LNCAP (cell line): ENCODE measurements at regions not wholly inside any gene's neighbourhood (a gene's known extent, or its start where the extent isn't known, plus 50 kb on each side); places are given as distances from the start of the nearest gene placed in this dataset.

ENCODE experiments used
- TF ChIP-seq, protein P1 (sequence below): fragments of 450-650 bp; IDR thresholded peaks from 2 replicates; pipeline ENCODE4 v1.5.1; 2017; ENCODE audit warnings: mild to moderate bottlenecking

GRCh38 chr2:104041351-104041750 is 812.6 kb upstream of the POU3F3 start:
- TF ChIP-seq, protein P1, sequence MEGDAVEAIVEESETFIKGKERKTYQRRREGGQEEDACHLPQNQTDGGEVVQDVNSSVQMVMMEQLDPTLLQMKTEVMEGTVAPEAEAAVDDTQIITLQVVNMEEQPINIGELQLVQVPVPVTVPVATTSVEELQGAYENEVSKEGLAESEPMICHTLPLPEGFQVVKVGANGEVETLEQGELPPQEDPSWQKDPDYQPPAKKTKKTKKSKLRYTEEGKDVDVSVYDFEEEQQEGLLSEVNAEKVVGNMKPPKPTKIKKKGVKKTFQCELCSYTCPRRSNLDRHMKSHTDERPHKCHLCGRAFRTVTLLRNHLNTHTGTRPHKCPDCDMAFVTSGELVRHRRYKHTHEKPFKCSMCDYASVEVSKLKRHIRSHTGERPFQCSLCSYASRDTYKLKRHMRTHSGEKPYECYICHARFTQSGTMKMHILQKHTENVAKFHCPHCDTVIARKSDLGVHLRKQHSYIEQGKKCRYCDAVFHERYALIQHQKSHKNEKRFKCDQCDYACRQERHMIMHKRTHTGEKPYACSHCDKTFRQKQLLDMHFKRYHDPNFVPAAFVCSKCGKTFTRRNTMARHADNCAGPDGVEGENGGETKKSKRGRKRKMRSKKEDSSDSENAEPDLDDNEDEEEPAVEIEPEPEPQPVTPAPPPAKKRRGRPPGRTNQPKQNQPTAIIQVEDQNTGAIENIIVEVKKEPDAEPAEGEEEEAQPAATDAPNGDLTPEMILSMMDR: no peak

DNA sequence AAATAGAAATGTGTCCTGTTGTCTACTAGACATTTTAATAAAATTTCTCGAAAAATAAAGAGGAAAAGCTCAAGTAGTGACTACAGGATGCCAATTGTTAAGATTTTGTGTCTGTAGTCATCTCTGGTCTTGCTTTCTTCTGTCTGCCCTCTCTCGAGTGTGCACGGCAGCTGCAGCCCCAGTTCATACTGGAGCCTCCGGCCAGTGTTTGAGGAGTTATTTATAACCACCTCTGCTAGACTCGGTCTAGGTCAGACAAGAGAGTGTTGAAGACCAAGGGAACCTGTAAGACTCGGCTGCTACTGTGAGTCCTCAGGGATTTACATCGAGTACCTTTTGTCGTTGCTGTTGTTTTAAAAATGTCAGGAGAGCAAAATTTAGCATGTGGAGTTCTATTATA is 810.1 kb upstream of the POU3F3 start:
- TF ChIP-seq, protein P1: no peak

- TF ChIP-seq, protein P1: no peak
These were observed 808.8 kb upstream of the POU3F3 start for GRCh38 chr2:104045071-104045470.

- TF ChIP-seq, protein P1: no peak
These were observed 807.4 kb upstream of the POU3F3 start for GRCh38 chr2:104046466-104046865.

DNA sequence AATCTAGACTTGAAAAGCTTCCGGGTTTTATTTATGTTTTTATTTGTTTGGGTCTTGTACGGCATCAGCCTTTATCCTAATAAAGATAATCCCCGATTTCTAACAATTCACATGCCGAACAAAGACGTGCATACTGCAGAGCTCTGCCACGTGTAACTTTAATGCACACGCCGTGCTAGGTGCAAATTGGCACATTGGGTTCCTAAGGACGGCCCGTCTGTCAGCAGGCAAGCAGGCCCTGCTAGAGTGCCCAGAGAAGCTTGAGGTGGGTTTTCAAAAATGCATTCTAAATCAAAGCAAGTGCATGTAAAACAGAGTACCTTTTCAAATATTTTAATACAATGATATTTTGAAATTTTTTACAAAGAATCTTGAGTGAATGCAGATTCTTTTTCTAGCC is 806.4 kb upstream of the POU3F3 start:
- TF ChIP-seq, protein P1: no peak

DNA sequence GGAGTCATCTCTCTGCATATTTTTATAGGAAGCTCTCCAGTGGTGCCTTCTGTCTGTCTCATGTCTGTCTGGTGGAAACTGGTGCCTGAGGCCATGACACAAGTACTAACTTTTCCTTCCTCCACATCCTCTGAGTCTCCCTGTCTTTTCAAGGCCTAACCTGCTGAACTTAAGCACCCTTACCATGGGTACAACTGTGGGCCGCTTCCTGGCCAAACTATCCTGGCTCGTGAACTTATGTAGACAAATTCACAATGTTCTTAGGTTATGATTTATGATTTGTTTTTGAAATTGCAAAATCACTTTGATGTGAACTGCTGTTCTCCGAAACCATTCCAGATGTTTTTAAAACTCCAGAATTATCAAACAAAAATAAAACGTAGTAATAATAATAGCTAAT is 804.5 kb upstream of the POU3F3 start:
- TF ChIP-seq, protein P1: no peak

DNA sequence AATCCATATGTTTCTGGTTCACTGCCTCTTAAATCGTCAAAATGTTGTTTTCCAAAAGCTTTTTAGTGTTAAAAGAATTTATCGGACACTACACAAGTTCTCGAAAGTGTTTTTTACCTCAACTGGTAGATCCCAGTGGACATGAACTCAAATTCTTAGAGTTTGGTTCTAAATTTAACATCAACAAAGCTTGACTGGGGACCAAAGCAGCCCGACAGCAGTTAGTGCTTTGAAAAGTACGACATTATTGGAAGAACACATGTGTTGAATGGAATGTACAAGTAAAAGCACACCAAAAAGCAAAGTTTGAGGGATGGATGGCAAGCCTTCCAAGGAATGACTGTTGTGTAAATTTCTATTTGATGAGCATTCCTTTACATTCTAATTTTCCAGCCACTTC is 803.9 kb upstream of the POU3F3 start:
- TF ChIP-seq, protein P1: no peak

- TF ChIP-seq, protein P1: no peak
These were observed 803.2 kb upstream of the POU3F3 start for GRCh38 chr2:104050656-104051242.
